Ovary (tissue), 7 donors: ENCODE measurements at regions not wholly inside any gene's neighbourhood (a gene's known extent, or its start where the extent isn't known, plus 50 kb on each side); places are given as distances from the start of the nearest gene placed in this dataset. TPM values are rescaled to one million over a fixed set of nuclear protein-coding genes. Genes with fewer than 3 reads are reported as not detected.

Source experiments
- DNase-seq, 5 donors: peaks; one replicate each; pipeline ENCODE4 v3.0.0-alpha.2; 2019 to 2020
- H3K27ac ChIP-seq, 2 donors: fragments of 200-600 bp; one replicate each; pipeline versions ENCODE4 v1.5.1 to v1.8.0; 2019 to 2022
- H3K27me3 ChIP-seq: fragments of 200-600 bp; one replicate; pipeline ENCODE4 v1.8.0; 2022
- H3K36me3 ChIP-seq: fragments of 200-600 bp; sonication (generic); one replicate; pipeline ENCODE4 v1.5.1; 2019
- H3K4me1 ChIP-seq: one replicate; pipeline ENCODE4 v1.8.1; 2013; ENCODE audit warnings: mild to moderate bottlenecking, moderate library complexity; ENCODE audit not compliant: insufficient read depth
- H3K4me3 ChIP-seq: fragments of 200-600 bp; sonication (generic); one replicate; pipeline ENCODE4 v1.5.1; 2017
- H3K9me3 ChIP-seq, 2 donors: fragments of 200-600 bp in 1 of 2; sonication (generic) in 1 of 2; one replicate each; pipeline versions ENCODE4 v1.5.1 to v1.8.1; 2013 to 2019; ENCODE audit warnings: mild to moderate bottlenecking in 1 of 2, moderate library complexity in 1 of 2
- CTCF ChIP-seq, 3 donors: fragments of 450-650 bp in 2 of 3; fragments of 200-600 bp in 1 of 3; IDR thresholded peaks; one replicate each; pipeline versions ENCODE4 v1.5.1 to v1.8.0; 2016 to 2022; ENCODE audit warnings: antibody characterized with exemption in 3 of 3, mild to moderate bottlenecking in 1 of 3
- EP300 ChIP-seq: sonication (generic); formaldehyde crosslinking; IDR thresholded peaks from one replicate; pipeline ENCODE4 v1.6.1; 2017; ENCODE audit warnings: antibody characterized with exemption
- POLR2A ChIP-seq: fragments of 450-650 bp; IDR thresholded peaks from one replicate; pipeline ENCODE4 v1.6.1; 2017; ENCODE audit warnings: antibody characterized with exemption, mild to moderate bottlenecking, moderate library complexity
- WGBS, 3 donors: extraction: QIAGEN DNeasy Blood & Tissue Kit in 1 of 3; methylation state at CpG; one replicate each; pipeline versions ENCODE4 v1.1.5 to v1.1.7; 2013 to 2017; 5-methylcytosine and 5-hydroxymethylcytosine counted together
- intact Hi-C, 4 donors: fragments of 100-400 bp; cut with DNase I; formaldehyde crosslinking; loops; one replicate each; pipeline versions ENCODE4 v1.11.0 to v1.15.1; 2022 to 2023
- small RNA-seq: library from RNA; depleted of rRNA; stranded (forward); fragments of <200 nt; gene quantifications from one replicate; pipeline ENCODE3, GENCODE V24; 2016
- donor health status: DM: no; HTN: no; CAD: no; lungs with moderate emphysema.
- donor health status: DM: no; HTN: no; CAD: no.
- donor health status: Bipolar disorder and iron deficiency.
- donor health status: DM: no; HTN: no; CAD: no.
- donor health status: DM: yes; HTN: yes; CAD: no.

- intact Hi-C loops = no loop called here
- Histone ChIP-seq H3K36me3 (no peaks in the 10 kb centered on the region), H3K27ac (no peak overlapping the region), H3K4me1 (peaks cover 2% of the 10 kb centered on the region), H3K27me3 (no peaks in the 10 kb centered on the region), H3K4me3 (no peak overlapping the region), H3K9me3 (no peaks in the 10 kb centered on the region)
- DNase-seq = no peak
- TF ChIP-seq EP300 (no peak), CTCF (IDR thresholded peaks at IDR 0.05) (no peak), POLR2A (no peak)
- 42 to 61% (median 45%) methylated on average over 2 of the region's 2 CpGs for WGBS, 3 donors
These were observed 55.8 kb upstream of the NR2F2 start for GRCh38 chr15:96274698-96275097.

GRCh38 chr15:96276438-96277210 is 53.9 kb upstream of the NR2F2 start:
- WGBS, 3 donors = 91 to 93% (median 92%) methylated on average over 4 of the region's 4 CpGs

More at GRCh38 chr15:96276438-96277210, 53.9 kb upstream of the NR2F2 start:
- DNase-seq = no peak
- no peaks in the 10 kb centered on the region for H3K36me3 ChIP-seq
- TF ChIP-seq EP300 (no peak), POLR2A (no peak), CTCF (IDR thresholded peaks at IDR 0.05) (no peak)
- peaks cover 2% of the 10 kb centered on the region for H3K4me1 ChIP-seq
- H3K27me3 ChIP-seq = no peaks in the 10 kb centered on the region
- H3K4me3 ChIP-seq = no peak overlapping the region
- intact Hi-C loops = no loop called here
- H3K27ac ChIP-seq = no peak overlapping the region
- H3K9me3 ChIP-seq = no peaks in the 10 kb centered on the region

Small RNA genes lying in the stretch of these regions (small RNA-seq; reads per million reads assigned to genes)
- not detected for gene AC012409.4
- not detected for gene RNU2-3P
